HG03280 (cell line): ENCODE measurements at regions not wholly inside any gene's neighbourhood (a gene's known extent, or its start where the extent isn't known, plus 50 kb on each side); places are given as distances from the start of the nearest gene placed in this dataset.
"Not testable (repeated sequence)": the region's sequence is repeated elsewhere in the genome, so short reads cannot be mapped to it uniquely, and the experiment has no call there.

ENCODE experiments used
- ATAC-seq: cut with Tn5 transposase; IDR thresholded peaks from one replicate; pipeline ENCODE4 v1.9.1; 2021; ENCODE audit warnings: mild to moderate bottlenecking, moderate library complexity; ENCODE audit not compliant: unreplicated experiment

DNA sequence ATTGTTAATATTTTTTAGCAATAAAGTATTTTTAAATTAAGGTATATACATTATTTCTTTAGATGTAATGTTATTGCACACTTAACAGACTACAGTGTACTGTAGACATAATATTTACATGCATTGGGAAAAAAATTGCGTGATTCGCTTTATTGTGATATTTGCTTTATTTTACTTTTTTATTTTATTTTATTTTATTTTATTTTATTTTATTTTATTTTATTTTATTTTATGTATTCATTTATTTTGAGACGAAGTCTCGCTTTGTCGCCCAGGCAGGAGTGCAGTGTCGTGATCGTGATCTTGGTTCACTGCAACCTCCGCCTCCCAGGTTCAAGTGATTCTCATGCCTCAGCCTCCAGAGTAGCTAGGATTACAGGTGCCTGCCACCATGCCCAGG, 1522.7 kb downstream of the AMY1C start:
- not testable (repeated sequence) for ATAC-seq

DNA sequence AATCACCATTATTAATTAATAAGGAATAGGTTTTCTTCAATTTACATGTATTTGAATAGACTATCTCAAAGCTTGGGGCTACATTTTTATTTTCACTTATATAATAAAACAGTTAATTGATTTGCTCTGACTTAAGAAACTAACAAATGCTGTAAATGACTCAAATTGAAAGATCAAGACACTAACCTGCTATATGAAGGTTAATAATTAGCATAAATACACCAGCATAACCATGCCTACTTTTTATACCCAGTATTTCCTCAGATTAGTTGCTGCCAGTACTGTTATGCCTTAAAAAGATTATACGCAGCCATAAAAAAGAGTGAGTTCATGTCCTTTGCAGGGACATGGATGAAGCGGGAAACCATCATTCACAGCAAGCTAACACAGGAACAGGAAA, 1545.1 kb downstream of the AMY1C start:
- no peak for ATAC-seq

DNA sequence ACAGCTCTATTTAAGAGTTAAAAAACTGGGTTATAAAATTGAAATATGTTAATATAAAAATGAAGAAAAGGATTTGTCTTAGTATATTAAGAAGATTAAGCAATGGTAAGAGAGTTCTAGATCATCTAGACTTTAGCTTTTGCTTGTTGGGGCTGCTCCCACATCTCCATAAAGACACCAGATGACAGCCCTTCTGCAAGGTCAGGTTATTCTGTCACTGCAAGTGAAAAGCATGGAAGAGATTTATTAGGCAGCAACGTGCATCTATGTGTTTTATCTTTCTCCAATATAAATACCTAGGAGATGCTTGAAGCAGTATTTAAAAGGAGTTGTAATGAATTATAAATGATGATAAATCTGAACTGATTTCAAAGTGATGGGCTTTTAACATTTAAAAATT, 1560.4 kb downstream of the AMY1C start:
- no peak for ATAC-seq

DNA sequence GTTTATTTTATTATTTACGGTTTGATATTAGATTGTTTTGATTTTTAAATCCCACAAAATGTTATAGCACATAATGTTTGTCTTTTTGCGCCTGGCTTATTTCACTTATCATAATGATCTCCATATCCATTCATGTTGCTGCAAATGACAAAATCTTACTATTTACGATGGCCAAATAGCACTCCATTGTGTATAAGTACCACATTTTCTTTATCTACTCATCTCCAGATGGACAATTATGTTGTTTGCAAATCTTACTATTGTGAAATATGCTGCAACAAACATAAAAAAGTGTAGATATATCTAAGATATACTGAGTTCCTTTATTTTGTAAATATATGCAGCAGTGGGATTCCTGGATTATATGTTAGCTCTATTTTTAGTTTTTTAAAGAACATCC, 1568.3 kb downstream of the AMY1C start:
- no peak for ATAC-seq

DNA sequence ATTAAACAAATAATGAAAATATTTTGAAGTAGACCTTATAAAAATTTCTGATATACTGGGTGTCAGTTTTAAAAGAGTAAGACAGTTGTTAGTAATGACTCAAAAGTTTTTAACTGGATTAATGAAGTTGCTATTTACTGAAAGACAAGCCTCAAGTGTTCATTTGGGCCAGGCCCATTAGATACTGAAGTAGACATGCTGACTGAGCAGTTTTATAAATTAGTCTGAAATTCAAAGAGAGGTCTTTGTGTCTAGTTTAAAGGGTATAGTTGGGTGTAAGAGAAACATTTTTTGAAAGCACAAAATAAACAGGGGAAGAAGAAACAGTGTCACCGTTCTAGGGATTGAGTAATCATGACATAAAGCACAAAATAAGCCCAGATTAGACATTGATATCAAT, 1577.2 kb downstream of the AMY1C start:
- ATAC-seq = no peak

DNA sequence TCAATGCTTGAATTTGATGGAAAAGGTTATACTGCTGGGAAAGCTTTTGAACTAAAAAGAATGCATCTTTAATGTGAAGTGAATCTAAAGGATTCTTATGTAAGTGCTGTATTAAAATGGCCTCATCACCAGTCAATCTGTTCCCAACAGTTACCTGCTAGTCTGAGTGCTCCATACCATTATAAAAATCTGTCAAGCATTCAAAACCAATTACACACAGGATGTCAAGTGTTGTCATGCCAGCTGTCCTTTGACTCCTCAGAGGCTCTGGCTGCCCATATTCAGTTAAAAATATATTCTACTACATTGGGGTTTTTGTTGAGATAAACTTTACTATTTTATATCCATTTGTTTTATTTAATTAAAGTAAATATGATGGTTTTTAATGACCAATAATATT, 1587.7 kb downstream of the AMY1C start:
- no peak for ATAC-seq

DNA sequence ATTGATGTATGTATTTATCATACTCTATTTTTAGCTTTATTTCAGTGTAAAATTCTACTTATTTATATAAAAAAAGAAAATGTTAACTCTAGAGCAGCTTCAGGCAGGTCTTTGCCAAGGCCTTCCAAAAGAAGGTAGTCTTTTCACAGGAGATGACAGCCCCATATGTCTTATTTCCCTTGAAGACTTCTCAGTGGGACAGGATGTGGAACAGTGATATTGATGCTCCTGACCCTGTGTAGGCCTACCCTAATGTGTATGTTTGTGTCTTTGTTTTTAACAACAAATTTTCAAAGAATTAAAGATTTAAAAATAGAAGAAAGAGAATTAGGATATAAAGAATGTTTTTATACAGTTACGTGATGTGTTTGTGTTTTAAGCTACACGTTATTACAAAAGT, 1593.6 kb downstream of the AMY1C start:
- ATAC-seq = no peak

DNA sequence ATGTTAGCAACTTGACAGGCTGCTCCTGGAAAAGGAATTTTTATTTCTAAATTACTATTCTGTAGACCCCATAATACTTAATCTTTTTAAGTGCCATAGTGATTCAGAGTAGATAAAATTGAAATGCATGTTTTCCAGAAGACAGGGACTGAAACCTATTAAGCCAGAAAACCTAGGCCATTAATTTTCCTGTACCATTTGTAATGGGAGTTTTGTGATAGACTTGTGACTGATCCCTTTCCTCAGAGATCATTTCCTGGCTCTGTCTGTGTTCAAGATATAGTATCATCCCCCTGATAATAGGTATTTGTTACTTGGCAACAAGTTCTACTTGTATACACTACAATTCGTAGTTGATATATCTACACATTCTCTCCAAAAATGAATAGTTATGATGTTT, 1609.8 kb downstream of the AMY1C start:
- no peak for ATAC-seq

DNA sequence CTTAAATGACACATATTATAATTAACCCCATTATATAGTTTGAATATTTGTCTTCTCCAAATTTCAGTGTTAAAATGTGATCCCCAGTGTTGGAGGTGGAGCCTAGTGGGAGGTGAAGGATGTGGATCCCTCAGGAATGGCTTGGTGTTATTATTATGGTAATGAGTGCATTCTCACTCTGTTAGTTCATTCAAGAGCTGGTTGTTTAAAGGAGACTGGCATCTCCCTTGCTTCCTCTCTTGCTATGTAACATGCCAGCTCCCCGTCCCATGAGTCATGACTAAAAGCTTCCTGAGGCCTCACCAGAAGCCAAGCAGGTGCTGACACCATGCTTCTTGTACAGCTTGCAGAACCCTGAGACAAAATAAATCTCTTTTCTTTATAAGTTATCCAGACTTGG, 1612.7 kb downstream of the AMY1C start:
- ATAC-seq = no peak

DNA sequence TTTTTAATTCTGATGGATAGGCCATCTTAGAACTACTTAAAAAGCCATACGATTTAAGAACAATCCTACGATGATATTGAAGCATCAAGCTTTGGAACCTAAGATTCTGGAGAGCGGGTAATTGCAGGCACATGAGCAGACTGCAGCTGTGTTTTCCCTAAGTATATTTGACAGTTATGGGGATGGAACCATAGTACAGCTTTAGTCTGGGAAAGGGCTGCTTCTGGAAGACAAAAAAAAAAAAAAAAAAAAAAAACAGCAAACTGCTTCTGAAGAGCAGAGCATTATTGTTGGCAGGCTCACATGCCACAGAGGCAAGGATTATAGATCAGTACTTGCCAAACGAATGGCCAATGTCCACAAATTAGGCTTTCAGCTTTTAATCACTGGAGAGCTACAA, 1618.7 kb downstream of the AMY1C start:
- ATAC-seq = no peak

DNA sequence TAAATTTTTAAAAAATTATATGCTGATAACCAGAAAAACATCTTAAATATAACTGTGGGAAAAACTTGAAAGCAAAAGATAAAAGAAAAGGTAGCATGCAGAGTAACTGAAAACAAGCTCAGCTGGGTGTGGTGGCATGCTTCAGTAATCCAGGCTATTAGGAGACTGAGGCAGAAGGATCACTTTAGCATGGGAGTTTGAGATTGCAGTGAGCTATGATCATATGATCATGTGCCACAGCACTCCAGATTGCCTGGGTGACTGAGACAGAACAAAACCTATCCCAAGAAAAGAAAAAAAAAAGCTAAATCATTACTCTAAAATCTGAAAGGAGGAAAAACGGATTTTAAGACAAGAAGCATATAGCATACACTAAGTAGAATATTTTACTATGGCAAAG, 1624.0 kb downstream of the AMY1C start:
- ATAC-seq = no peak

DNA sequence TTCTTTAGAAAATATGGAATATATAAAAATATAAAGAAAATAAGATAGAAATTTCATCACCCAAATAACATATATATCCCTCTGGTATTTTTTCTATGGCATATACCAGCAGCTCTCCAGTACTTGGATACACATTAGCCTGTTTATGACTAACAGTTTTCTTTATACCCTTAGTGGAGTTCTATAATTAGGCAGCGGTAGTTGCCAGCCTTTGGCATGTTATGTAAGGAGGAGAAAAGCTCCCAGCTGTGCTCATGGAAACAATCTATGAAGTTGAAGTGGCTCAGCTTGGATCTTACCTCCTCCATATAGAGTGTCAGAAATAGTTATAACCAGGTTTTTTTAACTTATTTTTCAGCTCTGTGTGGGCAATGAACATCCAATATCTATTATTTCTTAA, 1636.8 kb downstream of the AMY1C start:
- no peak for ATAC-seq

DNA sequence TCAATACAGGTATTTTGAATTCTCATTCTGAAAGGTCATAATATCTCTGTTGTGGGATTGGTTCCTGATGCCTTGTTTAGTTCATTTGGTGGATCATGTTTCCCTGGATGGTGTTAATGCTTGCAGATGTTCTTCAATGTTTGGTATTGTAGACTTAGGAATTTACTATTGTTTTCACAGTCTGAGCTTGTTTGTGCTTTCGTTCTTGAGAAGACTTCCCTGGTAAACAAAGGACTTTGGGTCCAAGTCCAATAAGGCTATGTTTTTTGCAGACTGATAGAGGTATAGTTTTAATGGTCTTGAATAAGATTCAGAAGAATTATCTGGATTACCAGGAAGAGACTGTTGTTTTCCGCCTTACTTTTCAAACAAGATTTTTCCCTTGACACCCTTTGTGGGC, 1646.3 kb downstream of the AMY1C start:
- ATAC-seq = no peak

DNA sequence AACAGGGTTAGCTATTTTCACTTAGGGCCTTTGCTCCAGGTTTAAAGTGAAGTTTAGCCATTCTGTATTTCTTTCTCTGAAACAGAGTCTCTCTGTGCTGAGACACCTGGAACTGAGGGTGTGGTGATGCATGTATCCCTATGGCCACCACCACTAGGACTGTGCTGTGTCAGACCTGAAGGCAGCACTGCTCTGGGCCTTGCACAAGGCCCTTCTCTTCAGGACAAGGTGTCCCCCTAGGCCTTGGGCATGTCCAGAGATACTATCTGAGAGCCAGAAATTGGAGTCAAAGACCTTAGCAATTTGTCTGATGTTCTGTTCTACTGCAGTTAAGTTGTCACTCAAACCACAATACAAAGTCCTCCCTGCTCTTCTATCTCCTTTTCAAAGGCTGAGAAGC, 1649.2 kb downstream of the AMY1C start:
- no peak for ATAC-seq

DNA sequence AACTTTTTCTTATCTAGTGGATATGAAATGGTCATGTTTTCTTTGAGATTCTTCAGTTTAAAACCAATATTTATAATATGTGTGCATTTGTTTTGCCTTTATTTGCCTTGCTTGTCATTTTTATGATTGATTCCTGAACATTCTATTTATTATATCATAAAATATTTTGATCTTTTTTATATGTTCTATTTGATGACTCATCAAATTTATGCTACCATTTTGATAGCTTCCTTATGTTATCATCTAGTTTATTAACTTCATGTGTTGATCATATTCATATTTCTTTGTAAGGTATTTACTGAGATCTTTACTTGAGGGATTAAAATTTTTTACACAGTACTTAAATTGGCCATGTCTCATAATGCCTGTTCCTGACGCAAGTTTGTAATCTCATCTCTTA, 1650.0 kb downstream of the AMY1C start:
- ATAC-seq = no peak

DNA sequence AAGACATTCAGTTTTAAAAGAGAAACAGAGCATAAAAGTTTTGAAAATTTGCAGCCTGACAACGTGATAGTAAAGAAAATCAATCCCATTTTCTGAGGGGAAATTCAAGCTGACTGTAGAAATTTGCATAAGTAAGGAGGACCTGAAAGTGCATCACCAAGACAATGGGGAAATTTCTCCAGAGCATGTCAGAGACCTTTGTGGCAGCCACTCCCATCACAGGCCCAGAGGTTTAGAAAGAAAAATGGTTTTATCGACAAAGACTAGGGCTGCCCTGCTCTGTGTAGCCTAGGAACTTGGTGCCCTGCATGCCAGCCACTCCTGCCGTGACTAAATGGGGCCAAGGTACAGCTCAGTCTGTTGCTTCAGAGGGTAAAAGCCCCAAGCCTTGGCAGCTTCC, 1640.2 kb upstream of the PRMT6 start:
- ATAC-seq = no peak

DNA sequence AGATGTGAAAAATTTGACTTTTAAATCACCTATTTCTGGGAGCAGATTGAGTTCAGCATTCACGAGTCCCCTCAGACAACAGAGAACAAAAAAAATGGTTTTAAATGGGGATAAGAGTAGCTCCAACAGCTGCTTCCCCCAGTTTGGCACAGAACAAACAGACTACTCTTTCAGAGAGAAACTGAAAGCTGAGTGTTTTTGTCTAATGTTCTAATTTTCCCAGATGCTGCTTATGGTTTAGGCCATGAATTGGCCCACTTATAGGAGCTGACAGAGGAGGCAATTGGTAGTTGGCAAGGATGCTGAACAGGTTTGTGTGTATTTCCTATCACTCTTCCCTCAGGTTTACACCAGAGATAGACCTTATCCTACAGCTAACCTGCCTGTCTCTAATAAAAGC, 1637.4 kb upstream of the PRMT6 start:
- no peak for ATAC-seq

DNA sequence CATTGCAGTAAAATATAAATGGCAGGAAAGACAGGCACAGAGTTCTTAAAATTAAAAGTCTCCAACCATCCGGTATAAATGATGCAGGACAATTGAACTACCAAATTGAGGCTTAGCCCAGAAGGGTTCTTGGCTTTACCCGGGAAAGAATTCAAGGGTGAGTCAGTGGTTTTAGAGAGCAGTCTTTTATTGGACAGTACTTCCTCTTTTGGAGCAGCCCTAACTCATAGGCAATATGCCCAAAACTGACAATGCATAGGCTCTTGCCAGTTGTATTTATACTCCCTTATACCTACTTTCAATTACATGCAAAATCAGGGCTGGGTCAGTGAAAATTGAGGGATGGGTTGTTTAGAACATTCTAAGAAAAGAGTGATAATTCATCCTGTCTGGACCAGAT, 1628.9 kb upstream of the PRMT6 start:
- ATAC-seq = no peak

DNA sequence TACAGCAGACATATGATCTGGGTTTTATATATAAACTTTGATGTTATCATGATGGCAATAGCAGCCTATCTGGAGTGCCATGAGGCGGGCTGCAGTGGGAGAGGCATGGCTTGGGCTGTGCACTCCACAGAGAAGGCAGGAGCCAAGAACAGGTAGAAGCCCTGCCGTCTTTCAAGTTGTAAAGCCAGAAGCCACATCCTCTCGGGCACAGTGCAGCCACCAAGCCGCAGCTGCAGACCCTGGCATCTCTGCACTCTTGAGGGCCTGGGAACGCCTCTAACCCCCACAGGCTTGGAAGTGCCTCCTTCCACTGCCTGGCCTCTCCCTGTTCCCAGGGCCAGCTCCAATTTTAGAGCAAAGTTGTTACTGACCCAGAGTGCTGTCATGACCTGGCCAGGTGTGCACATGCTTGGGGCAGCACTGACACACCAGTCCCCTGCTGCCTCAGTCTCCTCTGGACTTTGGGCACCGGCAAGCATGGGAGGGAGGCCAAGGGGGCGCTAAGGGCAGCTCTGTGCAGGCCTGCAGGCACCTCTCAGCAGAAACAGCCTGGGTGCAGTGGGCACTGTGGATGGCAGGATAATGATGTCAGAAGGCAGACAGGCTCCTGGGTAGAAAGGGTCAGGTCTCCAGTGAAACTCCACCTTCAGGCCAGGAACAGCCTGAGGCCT, 1619.8 kb upstream of the PRMT6 start:
- no peak for ATAC-seq

DNA sequence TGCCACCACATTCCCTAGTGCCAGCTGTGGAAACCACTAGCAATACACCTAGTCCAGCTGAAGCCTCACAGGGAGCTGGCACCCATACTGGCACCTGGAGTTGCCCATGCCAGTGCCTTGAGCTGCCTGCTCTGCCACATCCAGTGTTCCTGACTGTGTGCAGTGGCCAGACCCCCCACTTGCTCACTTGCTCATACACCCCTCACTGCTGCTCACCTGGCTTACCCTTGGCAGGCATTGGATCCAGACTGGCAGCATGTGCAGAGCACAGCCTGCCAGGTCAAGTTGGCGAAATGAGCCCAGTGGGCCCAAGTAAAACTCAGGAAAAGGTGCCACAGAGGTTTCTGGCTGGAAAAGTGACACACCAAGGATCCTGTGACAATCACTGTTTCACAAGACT, 1618.6 kb upstream of the PRMT6 start:
- no peak for ATAC-seq

DNA sequence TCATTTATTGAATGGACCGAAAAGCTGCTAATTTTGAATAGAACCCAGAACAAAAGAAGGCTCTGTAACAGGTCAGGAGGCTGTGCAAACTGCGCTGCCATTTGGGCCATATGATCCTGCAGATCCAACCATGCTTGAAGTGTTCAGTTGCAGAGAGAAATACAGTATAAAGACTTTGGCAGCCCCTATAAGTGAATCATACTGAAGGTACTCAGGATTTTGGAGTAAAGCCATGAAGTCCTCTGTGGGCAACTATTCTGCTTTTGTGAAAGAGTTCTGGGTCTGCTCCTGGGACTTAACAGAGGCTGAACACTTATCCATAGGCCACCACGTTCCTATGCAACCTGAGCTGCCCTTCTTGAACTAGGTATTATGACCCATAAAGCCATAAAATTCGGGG, 1613.6 kb upstream of the PRMT6 start:
- no peak for ATAC-seq

DNA sequence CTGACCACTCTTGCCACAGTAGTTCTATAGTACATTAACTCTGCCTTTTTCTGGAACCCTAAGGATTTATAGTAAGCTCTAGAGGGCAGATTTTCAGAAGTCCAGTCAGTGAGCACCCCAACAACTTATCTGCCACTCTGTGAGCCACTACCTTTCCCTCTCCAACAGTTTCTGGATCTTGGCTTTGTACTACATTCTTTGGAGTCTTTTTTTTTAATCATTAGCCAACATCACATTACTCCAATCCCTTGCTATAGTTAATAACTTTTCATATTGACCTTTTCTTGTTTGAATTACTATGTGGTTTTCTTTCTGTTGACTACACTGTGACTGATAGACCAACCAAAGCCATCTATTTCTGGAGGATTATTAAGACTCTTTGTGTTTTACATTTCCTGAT, 1596.7 kb upstream of the PRMT6 start:
- ATAC-seq = no peak

DNA sequence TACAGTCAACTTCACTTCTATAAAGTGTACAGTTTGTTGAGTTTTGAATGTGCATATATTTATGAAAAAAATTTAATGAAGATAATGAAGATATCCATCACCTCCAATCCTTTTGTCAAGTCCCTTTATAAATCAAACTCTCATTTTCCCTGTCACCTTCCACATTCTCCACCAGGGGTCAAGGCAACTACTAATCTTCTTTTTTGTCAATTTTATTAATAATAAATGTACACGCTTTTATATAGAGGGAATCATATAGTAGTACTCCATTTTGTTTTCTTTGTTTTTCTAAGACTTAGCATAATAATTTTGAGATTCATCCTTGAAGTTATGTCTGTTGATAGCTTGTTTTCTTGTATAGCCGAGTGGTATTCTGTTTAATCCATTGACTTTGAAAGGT, 1594.2 kb upstream of the PRMT6 start:
- no peak for ATAC-seq

DNA sequence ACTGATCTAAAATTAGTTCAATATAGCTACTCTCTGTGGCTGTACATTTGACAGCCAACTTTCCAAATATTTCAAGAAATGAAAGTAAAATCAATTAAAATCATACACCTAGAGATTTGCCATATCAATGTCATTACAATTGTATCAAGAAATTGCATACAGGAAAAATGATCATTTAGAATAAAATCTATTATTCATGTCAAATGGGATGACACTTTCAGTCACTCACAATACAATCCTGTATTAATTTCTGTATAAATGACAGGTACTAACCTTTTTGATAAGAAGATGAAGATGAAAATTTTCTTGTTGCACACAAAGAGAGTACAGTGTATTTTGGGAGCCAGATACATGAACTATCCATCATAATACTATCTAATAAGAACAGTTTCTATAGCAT, 1588.9 kb upstream of the PRMT6 start:
- ATAC-seq = no peak
